Subcutaneous abdominal adipose tissue (tissue), 5 donors: ENCODE measurements at regions not wholly inside any gene's neighbourhood (a gene's known extent, or its start where the extent isn't known, plus 50 kb on each side); places are given as distances from the start of the nearest gene placed in this dataset.

ENCODE experiments used
- H3K27ac ChIP-seq: one replicate; pipeline ENCODE4 v1.7.0; 2013; ENCODE audit warnings: low read depth, mild to moderate bottlenecking, inconsistent platforms, low read length, moderate library complexity
- H3K27me3 ChIP-seq, 5 donors: one replicate each; pipeline ENCODE4 v1.7.0; 2013; ENCODE audit warnings: low read length in 5 of 5, inconsistent platforms in 1 of 5; ENCODE audit not compliant: control insufficient read depth in 5 of 5, insufficient read depth in 4 of 5
- H3K36me3 ChIP-seq, 5 donors: one replicate each; pipeline ENCODE4 v1.7.0; 2013; ENCODE audit warnings: low read length in 5 of 5; ENCODE audit not compliant: control insufficient read depth in 5 of 5, insufficient read depth in 5 of 5
- H3K4me1 ChIP-seq, 5 donors: one replicate each; pipeline ENCODE4 v1.7.0; 2013; ENCODE audit warnings: low read length in 5 of 5, mild to moderate bottlenecking in 3 of 5, moderate library complexity in 1 of 5; ENCODE audit not compliant: control insufficient read depth in 5 of 5, insufficient read depth in 5 of 5
- H3K4me3 ChIP-seq, 5 donors: one replicate each; pipeline ENCODE4 v1.7.0; 2013; ENCODE audit warnings: low read length in 5 of 5, low read depth in 1 of 5
- H3K9ac ChIP-seq, 5 donors: one replicate each; pipeline ENCODE4 v1.7.0; 2013; ENCODE audit warnings: low read length in 5 of 5, mild to moderate bottlenecking in 4 of 5, moderate library complexity in 3 of 5
- H3K9me3 ChIP-seq, 5 donors: one replicate each; pipeline ENCODE4 v1.7.0; 2013; ENCODE audit warnings: low read length in 5 of 5; ENCODE audit not compliant: control insufficient read depth in 5 of 5
- donor health status: healthy.
- donor health status: healthy.
- donor health status: healthy.
- donor health status: healthy.
- donor health status: healthy.

DNA sequence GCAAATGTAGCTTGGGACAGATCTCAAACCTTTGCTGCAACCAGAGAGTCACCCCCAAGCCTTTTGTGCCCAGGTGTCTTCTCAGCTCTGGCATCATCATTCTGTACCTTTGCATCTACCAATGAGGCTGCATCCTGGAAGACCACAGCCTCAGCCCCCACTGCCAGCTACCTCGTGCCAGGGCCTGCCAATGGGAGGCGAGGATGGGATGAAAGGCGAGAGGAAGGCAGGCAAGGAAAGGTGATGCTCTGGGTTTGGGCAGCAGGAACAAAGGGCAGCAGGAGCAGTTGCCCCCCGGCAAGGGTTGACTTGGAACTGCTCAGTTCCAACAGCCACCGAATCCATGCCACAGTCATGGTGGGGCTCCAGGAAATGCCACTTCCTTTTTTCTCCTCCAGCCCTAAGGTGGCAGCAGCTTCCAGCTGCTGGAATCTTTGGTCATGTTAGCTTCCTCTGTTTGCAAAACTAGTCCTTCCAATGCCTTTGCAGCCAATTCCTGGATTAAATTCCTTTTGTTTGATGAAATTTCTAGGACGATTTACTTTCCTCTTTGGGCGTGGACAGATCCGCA lies 651.6 kb downstream of the NPHP4 start:
- Histone ChIP-seq H3K36me3 (no peaks in the 10 kb centered on the region), H3K4me3 (no peak overlapping the region), H3K9ac (no peak overlapping the region), H3K27ac (no peak overlapping the region), H3K9me3 (no peaks in the 10 kb centered on the region), H3K4me1 (no peaks in the 10 kb centered on the region), H3K27me3 (peaks cover 4 to 18% (median 6%) of the 10 kb centered on the region in 5 donors)

DNA sequence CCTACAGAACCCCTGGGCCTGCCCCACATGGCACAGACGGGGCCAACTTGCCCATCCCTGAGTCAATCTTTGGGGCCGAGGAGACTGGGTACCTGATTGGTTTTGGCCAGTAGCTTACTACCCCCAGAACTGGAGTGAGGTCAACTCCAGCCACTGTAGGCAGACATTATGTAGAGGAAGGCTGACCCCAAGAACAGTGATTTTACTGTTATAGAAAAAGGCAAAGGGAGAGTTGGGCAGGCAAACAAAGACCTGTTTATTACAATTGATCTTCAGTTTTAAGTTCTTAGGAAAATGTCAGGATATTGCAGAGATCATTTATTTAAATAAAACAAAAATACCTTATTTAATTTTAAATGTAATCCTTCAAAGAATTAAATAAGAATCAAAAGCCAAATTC lies 653.8 kb downstream of the NPHP4 start:
- H3K27me3 ChIP-seq = peaks cover 0 to 11% (median 6%) of the 10 kb centered on the region in 5 donors
- H3K4me1 ChIP-seq = no peaks in the 10 kb centered on the region
- no peaks in the 10 kb centered on the region for H3K36me3 ChIP-seq
- no peaks in the 10 kb centered on the region for H3K9me3 ChIP-seq
- H3K4me3 ChIP-seq = no peak overlapping the region
- no peak overlapping the region for H3K27ac ChIP-seq
- H3K9ac ChIP-seq = no peak overlapping the region

DNA sequence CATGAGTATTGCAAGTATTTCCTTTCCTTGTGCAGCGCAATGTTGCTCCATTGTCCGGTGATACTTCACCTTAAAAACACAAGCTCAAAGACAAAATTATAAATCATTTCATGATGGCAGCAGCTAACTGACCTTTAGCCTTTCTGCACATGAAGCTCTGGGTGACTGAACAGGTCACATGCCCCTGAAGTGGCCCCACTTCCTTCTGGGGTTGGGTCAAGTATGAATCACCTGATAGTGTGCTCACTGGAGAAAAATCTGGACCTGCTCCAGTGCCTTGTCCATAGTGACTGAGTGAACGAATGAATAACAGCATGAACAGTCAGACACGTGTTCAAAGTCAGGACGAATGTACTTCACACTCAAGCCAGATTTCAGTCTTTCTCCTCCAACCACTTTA lies 658.9 kb downstream of the NPHP4 start:
- H3K4me3 ChIP-seq = no peak overlapping the region
- no peaks in the 10 kb centered on the region for H3K9me3 ChIP-seq
- peaks cover 0 to 5% (median 4%) of the 10 kb centered on the region in 5 donors for H3K27me3 ChIP-seq
- no peak overlapping the region for H3K27ac ChIP-seq
- no peaks in the 10 kb centered on the region for H3K36me3 ChIP-seq
- no peaks in the 10 kb centered on the region for H3K4me1 ChIP-seq
- H3K9ac ChIP-seq = no peak overlapping the region

DNA sequence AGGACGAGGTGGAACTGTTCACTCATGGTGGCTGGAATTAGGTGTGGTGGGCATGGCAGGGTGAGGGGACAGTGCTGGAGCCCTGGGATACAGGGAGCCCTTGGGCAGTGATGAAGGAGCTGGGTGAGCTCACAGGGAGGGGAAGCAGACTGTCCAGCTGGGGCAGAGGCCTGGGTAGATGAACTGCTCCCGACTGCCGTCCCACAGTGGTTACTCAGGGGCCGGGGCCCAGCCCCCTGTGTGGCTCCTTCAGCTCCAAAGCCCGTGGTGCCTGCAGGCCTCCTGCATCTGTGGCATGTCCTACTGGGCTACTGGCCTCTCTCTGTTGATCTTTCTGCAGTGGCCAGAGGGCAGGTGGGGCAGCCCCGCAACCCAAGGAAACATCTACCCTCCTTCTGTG lies 661.1 kb downstream of the NPHP4 start:
- no peak overlapping the region for H3K9ac ChIP-seq
- peaks cover 5 to 11% (median 10%) of the 10 kb centered on the region in 5 donors for H3K9me3 ChIP-seq
- no peak overlapping the region for H3K27ac ChIP-seq
- no peaks in the 10 kb centered on the region for H3K36me3 ChIP-seq
- peaks cover 0 to 5% (median 4%) of the 10 kb centered on the region in 5 donors for H3K27me3 ChIP-seq
- no peak overlapping the region for H3K4me3 ChIP-seq
- H3K4me1 ChIP-seq = no peaks in the 10 kb centered on the region

DNA sequence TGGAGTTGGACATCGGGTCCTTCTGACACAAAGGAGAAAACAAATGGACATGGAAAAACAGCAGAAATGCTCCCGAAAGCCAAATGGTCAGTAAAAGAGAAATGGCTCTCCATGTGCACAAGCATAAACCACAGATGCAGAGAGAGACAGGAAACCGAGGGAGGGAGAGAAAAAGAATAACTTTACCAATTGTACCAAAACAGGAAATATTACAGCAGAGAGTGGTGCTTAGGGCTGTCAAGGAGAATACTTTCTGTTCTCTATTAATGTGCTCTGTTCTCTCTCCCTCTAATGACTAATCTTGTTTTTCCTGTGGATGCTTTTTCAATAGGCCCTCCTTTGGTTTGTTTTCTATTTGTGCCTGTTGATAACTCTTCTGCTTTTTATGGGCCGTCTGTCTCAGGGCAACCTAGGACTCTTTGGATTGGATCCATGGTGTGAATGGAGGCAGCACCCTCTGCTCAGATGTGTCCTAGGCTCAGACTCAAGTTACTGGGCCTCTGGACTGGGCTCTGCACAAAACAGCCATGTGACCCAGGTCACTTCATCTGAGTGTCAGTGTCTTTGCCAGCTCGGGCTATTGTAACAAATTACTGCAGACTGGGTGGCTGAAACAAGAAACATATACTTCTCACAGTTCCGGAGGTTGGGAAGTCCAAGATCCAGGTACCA lies 663.0 kb downstream of the NPHP4 start:
- H3K9ac ChIP-seq = no peak overlapping the region
- H3K9me3 ChIP-seq = peaks cover 5 to 11% (median 10%) of the 10 kb centered on the region in 5 donors
- H3K27me3 ChIP-seq = peaks cover 0 to 5% (median 4%) of the 10 kb centered on the region in 5 donors
- no peak overlapping the region for H3K27ac ChIP-seq
- H3K4me1 ChIP-seq = no peaks in the 10 kb centered on the region
- no peak overlapping the region for H3K4me3 ChIP-seq
- H3K36me3 ChIP-seq = no peaks in the 10 kb centered on the region

DNA sequence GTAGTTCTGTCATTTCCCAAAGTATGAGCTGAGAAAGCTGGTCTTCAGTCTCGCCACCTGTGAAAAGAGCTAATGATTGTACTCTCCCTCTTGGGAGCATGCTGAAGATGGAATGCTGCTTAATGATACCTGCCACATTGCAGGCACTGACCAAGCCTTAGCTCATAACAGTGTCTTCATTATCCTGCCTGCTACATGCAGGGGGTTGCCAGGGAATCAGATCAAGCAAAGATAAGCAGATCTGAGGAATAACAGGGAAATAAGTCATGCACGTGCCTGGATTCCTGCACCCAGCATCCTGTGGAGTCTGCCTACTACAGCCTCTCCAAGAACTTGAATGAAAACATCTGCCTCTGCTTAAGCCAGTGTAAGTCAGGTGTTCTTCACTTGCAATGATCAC lies 667.3 kb downstream of the NPHP4 start:
- Histone ChIP-seq H3K9ac (no peak overlapping the region), H3K27me3 (no peaks in the 10 kb centered on the region), H3K9me3 (peaks cover 5 to 14% (median 11%) of the 10 kb centered on the region in 5 donors)

DNA sequence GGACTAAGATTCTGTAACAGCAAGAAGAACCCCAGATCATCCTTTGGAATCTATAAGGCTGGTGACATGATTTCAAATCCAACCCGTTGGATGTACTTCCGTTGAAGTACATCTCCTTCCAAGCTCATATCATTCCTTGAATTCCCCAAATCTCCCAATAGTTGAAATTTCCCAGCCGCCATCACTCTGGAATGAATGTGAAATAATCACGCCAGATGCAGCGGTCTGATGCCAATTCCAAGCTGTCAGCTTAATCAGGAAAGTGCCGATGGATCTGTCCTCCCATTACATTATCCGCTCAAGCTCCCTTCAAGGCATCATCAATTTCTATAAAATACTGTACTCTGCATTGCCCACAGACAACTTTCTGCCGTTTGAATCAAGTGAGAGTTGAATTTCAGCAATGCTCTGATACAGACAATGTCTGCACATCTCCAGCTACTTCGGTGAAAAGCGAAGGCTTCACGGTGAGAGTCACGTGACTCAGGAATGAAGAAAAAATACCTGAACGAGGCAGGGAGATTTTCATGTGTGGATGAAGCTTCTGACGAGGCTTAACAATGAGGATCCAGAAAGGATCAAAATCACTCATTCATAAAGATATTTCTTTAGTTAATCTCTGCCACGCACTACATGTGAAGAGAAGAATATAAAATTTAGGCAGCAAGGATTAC lies 663.9 kb downstream of the AJAP1 start:
- H3K4me1 ChIP-seq = no peaks in the 10 kb centered on the region
- H3K9ac ChIP-seq = no peak overlapping the region
- no peak overlapping the region for H3K27ac ChIP-seq
- H3K27me3 ChIP-seq = peaks cover 0 to 5% (median 3%) of the 10 kb centered on the region in 5 donors
- H3K9me3 ChIP-seq = peaks cover 0 to 4% (median 0%) of the 10 kb centered on the region in 5 donors
- H3K36me3 ChIP-seq = no peaks in the 10 kb centered on the region
- no peak overlapping the region for H3K4me3 ChIP-seq

More for the DNA sequence above, 667.3 kb downstream of the NPHP4 start:
- H3K4me3 ChIP-seq = no peak overlapping the region
- H3K36me3 ChIP-seq = no peaks in the 10 kb centered on the region
- no peak overlapping the region for H3K27ac ChIP-seq
- no peaks in the 10 kb centered on the region for H3K4me1 ChIP-seq

DNA sequence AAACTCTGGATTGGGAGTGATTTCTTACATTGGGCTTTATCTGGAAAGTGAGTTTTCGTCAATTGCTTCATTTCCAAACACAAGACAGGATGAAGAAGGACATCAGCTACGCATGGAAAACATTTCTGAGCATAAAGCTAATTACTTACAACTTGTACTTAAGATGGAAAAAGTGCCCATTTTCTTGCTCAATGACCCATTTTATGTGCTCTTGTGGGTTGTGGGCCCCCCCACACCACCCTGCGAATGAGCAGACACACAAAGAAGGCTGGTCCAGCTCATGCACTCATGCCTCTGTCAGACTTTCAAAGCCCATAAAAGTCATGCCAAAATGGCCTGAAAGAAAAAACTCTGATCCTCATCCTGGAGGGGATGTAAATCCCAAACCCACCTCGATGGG lies 663.0 kb downstream of the AJAP1 start:
- Histone ChIP-seq H3K36me3 (no peaks in the 10 kb centered on the region), H3K27me3 (peaks cover 2 to 11% (median 4%) of the 10 kb centered on the region in 5 donors), H3K9me3 (peaks cover 0 to 4% (median 0%) of the 10 kb centered on the region in 5 donors), H3K9ac (no peak overlapping the region), H3K4me1 (no peaks in the 10 kb centered on the region), H3K4me3 (no peak overlapping the region), H3K27ac (no peak overlapping the region)

DNA sequence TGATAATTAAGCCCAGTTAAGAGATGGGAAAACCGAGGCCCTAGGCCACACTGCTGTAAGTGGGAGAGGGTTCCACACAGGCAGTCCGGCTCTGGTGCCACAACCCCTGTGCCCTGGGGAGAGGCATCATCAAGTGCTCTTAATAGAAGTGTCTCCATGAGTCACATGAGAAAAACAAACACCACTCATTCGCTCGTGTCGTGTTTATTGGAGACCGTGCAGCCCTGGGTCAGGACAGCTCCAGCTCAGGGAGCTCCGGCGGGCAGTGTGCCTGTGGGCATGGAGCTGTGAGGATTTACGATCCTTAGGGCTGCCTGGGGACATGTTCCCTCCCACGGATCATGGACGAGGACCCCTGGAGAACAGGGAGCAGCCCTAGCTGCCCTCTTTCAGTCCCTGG lies 658.5 kb downstream of the AJAP1 start:
- Histone ChIP-seq H3K9me3 (no peaks in the 10 kb centered on the region), H3K27me3 (peaks cover 7 to 16% (median 12%) of the 10 kb centered on the region in 5 donors)

DNA sequence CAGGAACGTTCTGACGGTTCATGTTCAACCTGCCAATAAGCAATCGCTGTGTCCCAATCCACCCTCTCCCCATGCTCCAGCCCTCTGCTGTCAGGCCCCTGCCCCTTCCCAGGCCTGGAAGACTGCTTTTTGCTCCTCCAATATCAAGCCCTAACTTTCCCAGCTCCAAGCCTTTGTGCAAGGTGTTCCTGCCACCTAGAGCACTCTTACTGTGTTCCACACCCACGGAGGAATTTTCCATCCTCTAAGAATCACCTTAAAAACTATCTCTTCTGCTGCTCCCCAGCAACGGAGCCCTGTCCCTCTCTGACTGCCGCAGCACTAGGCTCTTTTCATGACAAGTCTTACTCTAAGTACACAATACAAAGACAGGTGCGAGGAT lies 657.9 kb downstream of the AJAP1 start:
- no peaks in the 10 kb centered on the region for H3K36me3 ChIP-seq
- H3K9me3 ChIP-seq = no peaks in the 10 kb centered on the region
- no peak overlapping the region for H3K27ac ChIP-seq
- peaks cover 7 to 16% (median 12%) of the 10 kb centered on the region in 5 donors for H3K27me3 ChIP-seq
- H3K9ac ChIP-seq = no peak overlapping the region
- H3K4me1 ChIP-seq = no peaks in the 10 kb centered on the region
- H3K4me3 ChIP-seq = no peak overlapping the region

More for the DNA sequence above, 658.5 kb downstream of the AJAP1 start:
- H3K4me3 ChIP-seq = no peak overlapping the region
- no peaks in the 10 kb centered on the region for H3K4me1 ChIP-seq
- H3K36me3 ChIP-seq = no peaks in the 10 kb centered on the region
- H3K27ac ChIP-seq = no peak overlapping the region
- H3K9ac ChIP-seq = no peak overlapping the region
